DND-41 (cell line): ENCODE measurements at regions not wholly inside any gene's neighbourhood (a gene's known extent, or its start where the extent isn't known, plus 50 kb on each side); places are given as distances from the start of the nearest gene placed in this dataset.

Source experiments
- EZH2 ChIP-seq: IDR thresholded peaks from 3 replicates; pipeline ENCODE4 v1.6.1; 2012; ENCODE audit warnings: borderline replicate concordance, low read depth, mild to moderate bottlenecking, moderate library complexity, low read length, inconsistent platforms; ENCODE audit not compliant: severe bottlenecking
- TF ChIP-seq, protein P1 (sequence below): IDR thresholded peaks from 2 replicates; pipeline ENCODE4 v1.5.1; 2012; ENCODE audit warnings: borderline replicate concordance, low read length, moderate library complexity, mild to moderate bottlenecking; ENCODE audit not compliant: poor library complexity, severe bottlenecking; ENCODE audit errors: extremely low read depth

DNA sequence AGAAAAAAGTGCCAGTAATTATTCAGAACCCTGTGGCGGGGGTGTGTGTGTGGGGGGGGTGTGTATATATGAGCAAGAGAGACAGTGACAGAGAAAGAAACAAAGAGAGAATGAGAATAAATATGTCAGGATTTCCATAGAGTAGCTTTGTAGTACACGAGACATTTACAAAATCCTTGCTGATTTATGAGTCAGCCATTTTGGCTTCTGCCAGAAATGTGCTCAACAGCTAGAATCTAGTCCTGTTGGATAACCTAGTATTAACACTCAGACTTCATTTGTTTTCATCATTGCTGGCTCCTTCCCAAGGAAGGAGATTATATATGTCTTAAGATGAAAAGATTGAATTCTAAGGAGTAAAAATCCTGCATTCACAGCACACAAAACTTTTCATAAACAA lies 140.5 kb upstream of the HNRNPA3 start:
- TF ChIP-seq, protein P1, sequence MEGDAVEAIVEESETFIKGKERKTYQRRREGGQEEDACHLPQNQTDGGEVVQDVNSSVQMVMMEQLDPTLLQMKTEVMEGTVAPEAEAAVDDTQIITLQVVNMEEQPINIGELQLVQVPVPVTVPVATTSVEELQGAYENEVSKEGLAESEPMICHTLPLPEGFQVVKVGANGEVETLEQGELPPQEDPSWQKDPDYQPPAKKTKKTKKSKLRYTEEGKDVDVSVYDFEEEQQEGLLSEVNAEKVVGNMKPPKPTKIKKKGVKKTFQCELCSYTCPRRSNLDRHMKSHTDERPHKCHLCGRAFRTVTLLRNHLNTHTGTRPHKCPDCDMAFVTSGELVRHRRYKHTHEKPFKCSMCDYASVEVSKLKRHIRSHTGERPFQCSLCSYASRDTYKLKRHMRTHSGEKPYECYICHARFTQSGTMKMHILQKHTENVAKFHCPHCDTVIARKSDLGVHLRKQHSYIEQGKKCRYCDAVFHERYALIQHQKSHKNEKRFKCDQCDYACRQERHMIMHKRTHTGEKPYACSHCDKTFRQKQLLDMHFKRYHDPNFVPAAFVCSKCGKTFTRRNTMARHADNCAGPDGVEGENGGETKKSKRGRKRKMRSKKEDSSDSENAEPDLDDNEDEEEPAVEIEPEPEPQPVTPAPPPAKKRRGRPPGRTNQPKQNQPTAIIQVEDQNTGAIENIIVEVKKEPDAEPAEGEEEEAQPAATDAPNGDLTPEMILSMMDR: no peak
- TF ChIP-seq EZH2: no peak
